ENCODE measurements at regions not wholly inside any gene's neighbourhood (a gene's known extent, or its start where the extent isn't known, plus 50 kb on each side); places are given as distances from the start of the nearest gene placed in this dataset.

GRCh38 chr13:67841071-67841470 lies 610.9 kb upstream of the PCDH9 start:
- peak; percentile 27 for TF ChIP-seq CTCF (IDR thresholded peaks at IDR 0.05; ENCODE audit: low read depth, low read length)
- no peak for TF ChIP-seq EZH2phosphoT487 (IDR thresholded peaks at IDR 0.05; ENCODE audit: low read depth)
